NCI-H146 (cell line): ENCODE measurements at regions not wholly inside any gene's neighbourhood (a gene's known extent, or its start where the extent isn't known, plus 50 kb on each side); places are given as distances from the start of the nearest gene placed in this dataset.
A peak's percentile ranks its signal among the peaks of the same experiment; 100 is the strongest.
"Not testable (repeated sequence)": the region's sequence is repeated elsewhere in the genome, so short reads cannot be mapped to it uniquely, and the experiment has no call there.

Source experiments
- DNase-seq: peaks from one replicate; lab custom pipeline; 2025; lab: John Stamatoyannopoulos, UW

DNA sequence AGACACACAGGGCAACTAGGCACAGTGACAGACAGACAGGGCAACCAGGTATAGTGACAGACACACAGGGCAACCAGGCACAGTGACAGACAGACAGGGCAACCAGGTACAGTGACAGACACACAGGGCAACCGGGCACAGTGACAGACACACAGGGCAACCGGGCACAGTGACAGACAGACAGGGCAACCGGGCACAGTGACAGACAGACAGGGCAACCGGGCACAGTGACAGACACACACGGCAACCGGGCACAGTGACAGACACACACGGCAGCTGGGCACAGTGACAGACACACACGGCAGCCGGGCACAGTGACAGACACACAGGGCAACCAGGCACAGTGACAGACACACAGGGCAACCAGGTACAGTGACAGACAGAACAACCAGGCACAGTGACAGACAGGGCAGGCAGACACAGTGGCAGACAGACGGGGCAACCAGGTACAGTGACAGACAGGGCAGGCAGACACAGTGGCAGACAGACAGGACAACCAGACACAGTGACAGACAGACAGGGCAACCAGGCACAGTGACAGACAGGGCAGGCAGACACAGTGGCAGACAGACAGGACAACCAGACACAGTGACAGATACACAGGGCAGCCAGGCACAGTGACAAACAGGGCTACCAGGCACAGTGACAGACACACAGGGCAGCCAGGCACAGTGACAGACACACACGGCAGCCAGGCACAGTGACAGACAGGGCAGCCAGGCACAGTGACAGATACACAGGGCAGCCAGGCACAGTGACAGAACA lies 64.7 kb upstream of the RAB6C start:
- no peak for DNase-seq

DNA sequence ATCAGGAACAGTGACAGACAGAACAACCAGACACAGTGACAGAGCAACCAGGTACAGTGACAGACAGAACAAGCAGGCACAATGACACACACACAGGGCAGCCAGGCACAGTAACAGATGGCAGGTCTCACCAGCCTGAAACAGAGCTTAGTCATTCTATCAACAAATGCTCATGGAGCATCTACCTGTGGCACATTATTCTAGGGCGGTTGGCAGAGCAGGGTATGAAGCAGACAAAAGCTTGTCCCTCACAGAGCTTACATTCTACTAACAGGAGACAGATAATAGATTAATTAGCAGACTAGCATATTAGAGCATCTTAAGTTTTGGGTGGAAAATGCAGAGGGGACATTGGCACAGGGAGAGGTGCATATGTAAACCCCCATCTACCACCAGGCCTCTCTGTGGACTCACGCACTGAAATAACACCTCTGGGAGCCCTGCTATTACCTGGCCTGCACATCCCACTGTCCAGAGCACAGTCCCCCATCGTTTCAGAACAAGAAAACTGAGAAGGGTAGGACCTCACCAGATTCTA lies 64.1 kb upstream of the RAB6C start:
- DNase-seq = no peak

DNA sequence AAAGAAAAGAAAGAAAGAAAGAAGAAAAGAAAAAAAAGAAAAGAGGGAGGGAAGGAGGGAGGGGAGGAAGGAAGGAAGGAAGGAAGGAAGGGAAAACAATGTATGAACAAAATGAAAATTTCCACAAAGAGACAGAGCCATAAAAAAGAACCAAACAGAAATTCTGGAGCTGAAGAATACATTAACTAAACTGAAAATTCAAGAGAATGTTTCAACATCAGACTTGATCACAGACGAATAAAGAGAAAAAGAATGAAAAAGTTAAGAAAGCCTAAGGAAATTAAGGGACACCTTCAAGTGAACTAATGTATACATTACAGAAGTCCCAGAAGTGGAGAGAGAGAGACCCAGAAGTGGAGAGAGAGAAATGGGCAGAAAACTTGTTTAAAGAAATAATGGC lies 60.9 kb upstream of the RAB6C start:
- no peak for DNase-seq

DNA sequence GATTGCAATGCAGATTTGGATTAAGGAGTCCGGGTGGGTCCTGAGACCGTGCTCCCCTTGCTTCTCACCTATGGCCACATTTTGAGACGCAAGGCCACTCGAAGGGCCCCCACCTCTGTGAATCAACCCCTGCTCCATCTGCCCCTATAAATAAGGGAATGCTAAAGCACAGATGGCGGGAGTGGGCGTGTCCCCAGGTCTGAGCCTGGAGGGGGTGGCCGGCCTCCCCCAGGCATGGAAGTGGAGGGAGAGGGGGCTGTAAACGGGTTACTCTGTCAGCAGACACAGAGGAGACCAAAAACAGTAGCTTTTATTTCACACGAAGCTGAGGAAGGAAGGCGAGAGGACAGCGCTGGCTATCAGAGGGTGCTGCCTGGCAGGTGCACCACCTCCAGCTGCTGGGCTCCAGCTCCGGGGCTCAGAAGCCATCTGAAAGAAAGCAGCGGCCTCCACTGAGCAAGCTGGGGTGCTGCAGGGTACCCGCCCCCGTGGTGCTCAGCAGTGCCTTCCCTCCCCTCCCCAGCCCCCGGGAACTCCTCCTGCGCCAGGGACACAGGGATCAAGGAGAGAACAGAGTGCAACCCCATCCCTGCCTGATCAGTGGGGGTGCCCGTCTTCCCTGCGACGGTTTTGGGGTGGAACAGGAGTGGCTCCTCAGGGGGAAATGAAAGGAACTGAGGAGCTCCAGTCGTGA lies 56.7 kb upstream of the RAB6C start:
- no peak for DNase-seq

DNA sequence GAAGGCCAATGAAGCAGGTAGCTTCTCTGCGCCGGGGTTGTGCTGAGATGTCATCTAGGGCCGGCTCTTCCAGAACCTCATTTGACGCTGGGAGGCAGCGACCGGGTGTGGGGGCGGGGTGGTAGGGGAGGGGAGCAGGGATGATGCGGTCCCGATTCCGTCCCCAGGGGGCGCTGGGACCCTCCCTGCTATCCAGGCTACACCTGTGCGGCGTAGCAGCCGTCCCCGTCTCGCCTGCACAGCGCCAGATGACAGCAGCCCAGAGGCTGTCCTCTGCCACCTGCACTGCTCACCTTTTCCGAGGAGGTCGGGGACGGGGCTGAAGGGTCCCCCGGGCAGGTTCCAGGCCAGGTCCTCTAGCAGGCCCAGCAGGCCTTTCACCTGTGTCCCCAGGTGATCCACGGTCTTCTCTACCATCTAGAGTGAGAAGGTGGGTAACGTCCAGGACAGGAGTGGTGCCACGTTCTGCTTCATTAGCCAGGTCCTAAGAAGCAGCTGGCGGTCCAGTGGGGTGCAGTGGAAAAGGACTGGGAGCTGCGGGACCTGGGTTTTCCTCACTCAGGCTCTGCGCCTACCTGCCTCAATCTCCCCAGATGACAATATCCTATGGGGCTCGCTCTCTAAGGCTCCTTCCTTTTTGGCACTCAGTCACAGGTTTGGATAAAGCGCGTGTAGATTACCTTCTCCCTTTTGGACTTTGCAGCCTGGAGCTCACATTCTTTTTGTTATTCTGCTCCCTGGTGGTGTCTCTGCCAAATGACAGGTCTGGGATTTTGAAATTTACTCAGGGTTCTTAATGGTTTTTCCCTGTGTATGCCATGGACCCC lies 56.0 kb upstream of the RAB6C start:
- peak; percentile 25 for DNase-seq

DNA sequence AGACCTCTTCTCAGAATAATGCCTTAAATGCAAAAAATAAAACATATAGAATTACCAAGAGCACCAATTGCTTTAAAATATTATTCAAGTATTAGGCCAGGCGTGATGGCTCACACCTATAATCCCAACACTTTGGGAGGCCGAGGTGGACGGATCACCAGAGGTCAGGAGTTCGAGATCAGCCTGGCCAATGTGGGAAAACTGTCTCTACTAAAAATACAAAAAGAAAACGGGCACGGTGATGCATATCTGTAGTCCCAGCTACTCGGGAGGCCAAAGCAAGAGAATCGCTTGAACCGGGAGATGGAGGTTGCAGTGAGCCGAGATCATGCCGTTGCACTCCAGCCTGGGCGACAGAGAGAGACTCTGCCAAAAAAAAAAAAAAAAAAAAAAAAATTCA lies 55.4 kb upstream of the RAB6C start:
- not testable (repeated sequence) for DNase-seq

DNA sequence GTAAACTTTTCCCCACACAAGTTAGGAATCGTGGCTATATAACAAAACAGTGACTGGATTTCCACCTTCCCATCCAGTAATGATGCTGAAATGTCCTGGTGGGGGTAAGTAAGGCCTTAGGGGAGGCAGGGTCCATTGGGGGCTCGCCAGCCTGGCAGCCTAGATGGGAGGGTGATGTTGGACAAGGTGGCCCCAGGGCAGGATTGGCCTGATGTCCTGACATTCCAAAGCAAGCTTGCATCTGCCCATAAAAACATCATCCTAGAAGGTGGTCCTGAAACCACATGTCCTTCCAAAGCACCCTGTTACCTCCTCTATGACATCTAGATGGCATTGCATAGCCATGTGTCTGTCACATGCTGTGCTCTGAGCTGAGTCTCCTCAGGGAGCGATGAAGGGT lies 54.1 kb upstream of the RAB6C start:
- DNase-seq = no peak

DNA sequence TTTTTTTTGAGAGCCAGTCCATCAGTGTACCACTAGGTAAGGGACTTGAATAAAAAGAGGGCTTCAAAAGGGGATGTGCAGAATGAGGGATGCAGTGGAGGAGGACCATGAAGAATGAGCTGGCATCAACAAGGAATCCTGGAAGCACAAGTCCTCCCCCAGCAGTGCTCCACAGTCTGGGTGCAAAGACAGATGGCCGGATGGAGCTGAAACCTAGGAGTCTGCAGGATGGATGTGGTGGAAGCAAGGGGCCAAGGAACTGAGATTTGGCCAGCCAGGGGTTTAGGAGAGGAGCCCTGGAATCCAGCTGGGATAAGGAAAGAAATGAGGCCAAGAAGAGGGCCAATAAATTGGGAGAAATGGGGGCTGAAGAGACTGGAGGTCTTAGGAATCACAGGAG lies 51.8 kb upstream of the RAB6C start:
- DNase-seq = no peak

DNA sequence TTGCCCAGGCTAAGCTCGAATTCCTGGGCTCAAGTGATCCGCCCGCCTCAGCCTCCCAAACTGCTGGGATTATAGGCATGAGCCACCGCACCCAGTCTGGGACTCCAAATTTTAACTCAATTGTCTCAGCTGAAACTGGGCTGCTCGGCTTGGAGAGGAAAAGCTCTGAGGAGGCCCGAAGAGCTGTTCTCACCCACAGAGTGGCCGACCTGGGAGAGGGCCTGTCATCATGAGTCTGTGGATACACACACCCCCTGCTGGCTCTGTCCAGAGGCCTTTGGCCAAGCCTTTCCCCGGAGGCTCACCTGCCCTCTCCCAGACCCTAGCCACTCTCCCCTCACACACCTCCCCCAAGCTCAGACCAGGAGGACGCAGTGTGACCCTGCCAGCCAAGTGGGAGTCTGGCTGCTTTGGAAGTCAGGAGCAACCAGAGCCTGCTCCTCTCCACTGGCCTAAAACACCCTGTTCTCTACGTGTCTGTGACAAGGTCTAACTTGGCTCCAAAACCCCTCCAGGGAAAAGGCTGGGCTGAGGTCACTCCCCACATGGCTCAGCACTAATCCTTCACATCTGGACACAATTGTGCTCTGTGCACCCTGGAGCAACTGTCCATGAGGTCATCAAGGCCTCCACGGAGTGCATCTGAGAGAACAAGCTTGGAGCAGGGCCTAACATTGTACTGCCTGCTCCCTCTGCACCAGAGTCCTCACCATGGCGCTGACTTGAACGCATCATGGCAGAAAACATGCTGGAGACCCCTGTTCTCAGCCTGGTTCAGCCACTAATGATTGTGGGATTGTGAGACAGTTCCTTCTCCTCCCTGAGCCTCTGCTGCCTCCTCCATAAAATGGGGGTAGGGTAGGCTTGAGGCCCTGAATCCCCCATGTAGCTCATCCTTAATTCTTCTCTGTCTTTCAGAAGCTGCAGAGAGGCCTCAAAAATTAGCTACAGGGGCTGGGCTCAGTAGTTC lies 49.9 kb upstream of the RAB6C start:
- no peak for DNase-seq
